OCI-LY3 (cell line): ENCODE measurements at regions not wholly inside any gene's neighbourhood (a gene's known extent, or its start where the extent isn't known, plus 50 kb on each side); places are given as distances from the start of the nearest gene placed in this dataset.

Source experiments
- H2AFZ ChIP-seq: fragments of 200-600, 300-600 bp; shearing (Covaris generic); 2 replicates; pipeline ENCODE4 v1.6.0; 2014; ENCODE audit warnings: antibody characterized with exemption, low read depth, low read length
- H3K27ac ChIP-seq: fragments of 200-600, 300-600 bp; sonication (generic); 2 replicates; pipeline ENCODE4 v1.5.1; 2014; ENCODE audit warnings: mild to moderate bottlenecking, low read length, moderate library complexity, mixed read lengths
- H3K27me3 ChIP-seq: fragments of 200-600, 300-600 bp; sonication (generic); 2 replicates; pipeline ENCODE4 v1.6.1; 2014; ENCODE audit warnings: low read depth, low read length, mixed read lengths
- H3K36me3 ChIP-seq: fragments of 200-600, 300-600 bp; sonication (generic); replicated peaks from 2 replicates; pipeline ENCODE3; 2014; ENCODE audit warnings: low read depth, low read length, mixed read lengths
- H3K4me1 ChIP-seq: fragments of 300-600, 200-600 bp; sonication (generic); 2 replicates; pipeline ENCODE4 v1.6.1; 2014; ENCODE audit warnings: low read length, mixed read lengths
- H3K4me2 ChIP-seq: fragments of 200-600, 300-600 bp; sonication (generic); 2 replicates; pipeline ENCODE4 v1.6.1; 2014; ENCODE audit warnings: low read length, mixed read lengths
- H3K4me3 ChIP-seq: fragments of 300-600, 200-600 bp; sonication (generic); 2 replicates; pipeline ENCODE4 v1.5.1; 2014; ENCODE audit warnings: antibody characterized with exemption, mild to moderate bottlenecking, low read length, moderate library complexity
- H3K79me2 ChIP-seq: fragments of 300-600, 200-600 bp; shearing (Covaris generic); 2 replicates; pipeline ENCODE4 v1.6.1; 2014; ENCODE audit warnings: mild to moderate bottlenecking, low read length, mixed read lengths
- H3K9ac ChIP-seq: fragments of 300-600, 200-600 bp; shearing (Covaris generic); 2 replicates; pipeline ENCODE4 v1.6.0; 2014; ENCODE audit warnings: mild to moderate bottlenecking, low read length, moderate library complexity
- H3K9me3 ChIP-seq: fragments of 200-600, 300-600 bp; shearing (Covaris generic); 2 replicates; pipeline ENCODE4 v1.6.1; 2014; ENCODE audit warnings: low read length, mixed read lengths; ENCODE audit not compliant: insufficient read depth
- H4K20me1 ChIP-seq: fragments of 200-600, 300-600 bp; sonication (generic); 2 replicates; pipeline ENCODE4 v1.6.1; 2016; ENCODE audit warnings: low read length, mixed read lengths; ENCODE audit not compliant: insufficient read depth
- CTCF ChIP-seq: fragments of 200-600, 300-600 bp; sonication (generic); IDR thresholded peaks from 2 replicates; pipeline ENCODE4 v1.5.1; 2014; ENCODE audit warnings: antibody characterized with exemption, low read length, low read depth
- EZH2phosphoT487 ChIP-seq: fragments of 200-600 bp; shearing (Covaris generic); IDR thresholded peaks from 2 replicates; pipeline ENCODE4 v1.6.1; 2018; ENCODE audit warnings: antibody characterized with exemption, mixed run types, low read depth

GRCh38 chr2:224222291-224222690, 179.6 kb downstream of the FAM124B start:
- Histone ChIP-seq H3K9ac (no peak overlapping the region), H3K36me3 (no peaks in the 10 kb centered on the region), H3K4me1 (peaks cover 14% of the 10 kb centered on the region), H3K79me2 (no peaks in the 10 kb centered on the region), H3K27me3 (peaks cover 44% of the 10 kb centered on the region), H2AFZ (no peak overlapping the region), H3K27ac (no peak overlapping the region), H4K20me1 (no peaks in the 10 kb centered on the region), H3K9me3 (no peaks in the 10 kb centered on the region), H3K4me3 (no peak overlapping the region), H3K4me2 (no peak overlapping the region)
- TF ChIP-seq EZH2phosphoT487 = no peak
- no peak for TF ChIP-seq CTCF

GRCh38 chr2:224221455-224221913, 180.4 kb downstream of the FAM124B start:
- TF ChIP-seq EZH2phosphoT487 (no peak), CTCF (no peak)
- Histone ChIP-seq H2AFZ (no peak overlapping the region), H3K4me3 (no peak overlapping the region), H3K27me3 (peaks cover 44% of the 10 kb centered on the region), H3K4me1 (peaks cover 14% of the 10 kb centered on the region), H3K79me2 (no peaks in the 10 kb centered on the region), H3K36me3 (no peaks in the 10 kb centered on the region), H3K9ac (no peak overlapping the region), H3K27ac (no peak overlapping the region), H3K9me3 (no peaks in the 10 kb centered on the region), H3K4me2 (no peak overlapping the region), H4K20me1 (no peaks in the 10 kb centered on the region)

- H3K79me2 ChIP-seq = no peaks in the 10 kb centered on the region
- H3K36me3 ChIP-seq = no peaks in the 10 kb centered on the region
- no peaks in the 10 kb centered on the region for H3K9me3 ChIP-seq
- H3K9ac ChIP-seq = no peak overlapping the region
- peaks cover 14% of the 10 kb centered on the region for H3K4me1 ChIP-seq
- peak overlapping the region; percentile 52 for H3K4me2 ChIP-seq
- H2AFZ ChIP-seq = no peak overlapping the region
- H3K27me3 ChIP-seq = peaks cover 44% of the 10 kb centered on the region
- H4K20me1 ChIP-seq = no peaks in the 10 kb centered on the region
- H3K27ac ChIP-seq = no peak overlapping the region
- H3K4me3 ChIP-seq = no peak overlapping the region
- TF ChIP-seq EZH2phosphoT487 (no peak), CTCF (no peak)
Observed at GRCh38 chr2:224220586-224221255, 181.2 kb downstream of the FAM124B start.

GRCh38 chr2:224219781-224220180, 180.7 kb upstream of the SERPINE2 start:
- H3K9ac ChIP-seq = no peak overlapping the region
- no peaks in the 10 kb centered on the region for H3K79me2 ChIP-seq
- no peak overlapping the region for H3K27ac ChIP-seq
- TF ChIP-seq CTCF (no peak), EZH2phosphoT487 (no peak)
- H3K4me3 ChIP-seq = no peak overlapping the region
- peak overlapping the region; percentile 52 for H3K4me2 ChIP-seq
- H2AFZ ChIP-seq = no peak overlapping the region
- no peaks in the 10 kb centered on the region for H4K20me1 ChIP-seq
- peaks cover 43% of the 10 kb centered on the region for H3K27me3 ChIP-seq
- H3K36me3 ChIP-seq = no peaks in the 10 kb centered on the region
- H3K4me1 ChIP-seq = peaks cover 14% of the 10 kb centered on the region
- H3K9me3 ChIP-seq = no peaks in the 10 kb centered on the region
